Bronchial epithelial cell (primary cell): ENCODE measurements at regions not wholly inside any gene's neighbourhood (a gene's known extent, or its start where the extent isn't known, plus 50 kb on each side); places are given as distances from the start of the nearest gene placed in this dataset.

ENCODE experiments used
- DNase-seq: peaks from one replicate; pipeline ENCODE4 v3.0.0-alpha.2; 2010; ENCODE audit warnings: low read depth
- FAIRE-seq: peaks from 2 replicates; lab custom pipeline; 2011; peaks lifted over from hg19 to GRCh38; lab: Jason Lieb, UNC
- H3K27me3 ChIP-seq: 2 replicates; pipeline ENCODE4 v1.5.1; 2011; ENCODE audit warnings: low read length; ENCODE audit not compliant: control insufficient read depth, insufficient read depth
- H3K36me3 ChIP-seq: 2 replicates; pipeline ENCODE4 v1.5.1; 2011; ENCODE audit warnings: low read length; ENCODE audit not compliant: control insufficient read depth, insufficient read depth
- H3K4me3 ChIP-seq: 2 replicates; pipeline ENCODE4 v1.5.1; 2011; ENCODE audit warnings: mild to moderate bottlenecking, low read depth, low read length, control low read depth
- TF ChIP-seq, protein P1 (sequence below): IDR thresholded peaks from 2 replicates; pipeline ENCODE4 v1.5.1; 2011; ENCODE audit warnings: mild to moderate bottlenecking, moderate library complexity, low read length, control low read depth, inconsistent platforms; ENCODE audit not compliant: insufficient read depth, severe bottlenecking

DNA sequence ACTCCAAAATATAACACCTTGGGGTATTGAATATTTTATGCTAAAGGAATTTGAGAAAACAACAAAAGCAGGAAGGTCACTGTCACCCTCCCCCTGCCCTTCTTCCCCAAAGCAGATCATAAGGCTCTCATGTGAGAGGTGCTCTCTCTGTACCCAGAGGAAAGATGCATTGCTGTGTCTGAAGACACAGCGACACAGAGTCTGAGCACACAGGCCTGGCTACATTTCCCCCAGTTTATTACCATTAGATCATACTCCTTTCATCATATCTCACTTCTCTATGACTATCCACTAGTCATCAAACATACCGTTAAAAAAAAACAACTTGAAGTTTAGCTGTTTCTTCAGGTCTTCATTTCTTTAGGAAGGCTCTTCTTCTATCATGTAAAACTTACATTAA lies 127.1 kb downstream of the PPIAL4G start:
- H3K36me3 ChIP-seq: no peaks in the 10 kb centered on the region
- no peak for DNase-seq
- no peak for FAIRE-seq
- TF ChIP-seq, protein P1, sequence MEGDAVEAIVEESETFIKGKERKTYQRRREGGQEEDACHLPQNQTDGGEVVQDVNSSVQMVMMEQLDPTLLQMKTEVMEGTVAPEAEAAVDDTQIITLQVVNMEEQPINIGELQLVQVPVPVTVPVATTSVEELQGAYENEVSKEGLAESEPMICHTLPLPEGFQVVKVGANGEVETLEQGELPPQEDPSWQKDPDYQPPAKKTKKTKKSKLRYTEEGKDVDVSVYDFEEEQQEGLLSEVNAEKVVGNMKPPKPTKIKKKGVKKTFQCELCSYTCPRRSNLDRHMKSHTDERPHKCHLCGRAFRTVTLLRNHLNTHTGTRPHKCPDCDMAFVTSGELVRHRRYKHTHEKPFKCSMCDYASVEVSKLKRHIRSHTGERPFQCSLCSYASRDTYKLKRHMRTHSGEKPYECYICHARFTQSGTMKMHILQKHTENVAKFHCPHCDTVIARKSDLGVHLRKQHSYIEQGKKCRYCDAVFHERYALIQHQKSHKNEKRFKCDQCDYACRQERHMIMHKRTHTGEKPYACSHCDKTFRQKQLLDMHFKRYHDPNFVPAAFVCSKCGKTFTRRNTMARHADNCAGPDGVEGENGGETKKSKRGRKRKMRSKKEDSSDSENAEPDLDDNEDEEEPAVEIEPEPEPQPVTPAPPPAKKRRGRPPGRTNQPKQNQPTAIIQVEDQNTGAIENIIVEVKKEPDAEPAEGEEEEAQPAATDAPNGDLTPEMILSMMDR: no peak
- H3K4me3 ChIP-seq: no peak overlapping the region
- H3K27me3 ChIP-seq: peaks cover 6% of the 10 kb centered on the region

DNA sequence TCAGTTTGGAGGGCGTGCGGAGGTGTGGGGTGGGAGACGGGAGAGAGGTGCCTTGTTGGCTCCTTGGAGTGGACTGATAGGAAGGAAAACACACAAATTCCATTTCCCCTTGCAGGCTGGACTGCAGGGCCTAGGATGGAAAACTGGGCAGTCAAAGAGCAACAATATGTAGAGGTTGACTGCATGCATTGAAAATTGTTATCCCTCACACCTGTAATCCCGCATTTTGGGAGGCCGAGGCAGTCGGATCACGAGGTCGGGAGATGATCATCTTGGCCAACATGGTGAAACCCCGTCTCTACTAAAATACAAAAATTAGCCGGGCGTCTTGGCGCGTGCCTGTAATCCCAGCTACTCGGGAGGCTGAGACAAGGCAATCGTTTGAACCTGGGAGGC lies 128.2 kb downstream of the PPIAL4G start:
- FAIRE-seq: peak; percentile 36
- DNase-seq: no peak

DNA sequence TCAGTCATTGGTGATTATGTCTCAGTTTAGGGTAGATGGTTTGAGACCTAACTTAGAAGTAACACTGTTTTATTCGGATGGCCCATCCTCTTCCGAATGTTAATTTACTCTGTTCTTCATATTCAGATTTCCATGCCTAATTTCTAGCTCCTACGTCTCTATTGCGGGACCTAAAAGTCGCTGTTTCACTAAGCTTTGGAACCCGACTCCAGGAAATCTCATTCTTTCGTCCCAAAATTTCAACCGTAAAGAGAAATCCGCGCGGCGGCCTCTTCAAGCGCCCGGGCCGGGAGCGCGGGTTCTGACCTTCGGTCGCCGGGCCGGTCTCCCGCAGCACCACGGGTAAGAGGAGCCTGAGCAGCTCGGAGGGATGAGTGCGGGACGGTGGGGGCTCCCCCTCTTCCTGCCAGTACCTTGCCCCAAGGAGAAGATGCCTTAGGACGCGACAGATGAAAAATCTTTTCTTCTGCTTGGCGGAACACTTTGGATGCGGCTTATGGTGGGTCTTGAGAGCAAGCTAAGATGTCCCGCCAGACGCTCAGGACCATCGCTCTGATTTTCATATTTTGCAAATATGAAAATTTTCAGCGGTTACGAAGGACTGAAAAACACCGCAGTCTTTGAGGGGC lies 128.7 kb downstream of the PPIAL4G start:
- no peak for FAIRE-seq
- H3K4me3 ChIP-seq: no peak overlapping the region
- peaks cover 6% of the 10 kb centered on the region for H3K27me3 ChIP-seq
- DNase-seq: no peak
- TF ChIP-seq, protein P1: no peak
- H3K36me3 ChIP-seq: no peaks in the 10 kb centered on the region

More for the DNA sequence above, 128.2 kb downstream of the PPIAL4G start:
- TF ChIP-seq, protein P1: no peak
- H3K4me3 ChIP-seq: no peak overlapping the region
- H3K36me3 ChIP-seq: no peaks in the 10 kb centered on the region
- peaks cover 6% of the 10 kb centered on the region for H3K27me3 ChIP-seq

DNA sequence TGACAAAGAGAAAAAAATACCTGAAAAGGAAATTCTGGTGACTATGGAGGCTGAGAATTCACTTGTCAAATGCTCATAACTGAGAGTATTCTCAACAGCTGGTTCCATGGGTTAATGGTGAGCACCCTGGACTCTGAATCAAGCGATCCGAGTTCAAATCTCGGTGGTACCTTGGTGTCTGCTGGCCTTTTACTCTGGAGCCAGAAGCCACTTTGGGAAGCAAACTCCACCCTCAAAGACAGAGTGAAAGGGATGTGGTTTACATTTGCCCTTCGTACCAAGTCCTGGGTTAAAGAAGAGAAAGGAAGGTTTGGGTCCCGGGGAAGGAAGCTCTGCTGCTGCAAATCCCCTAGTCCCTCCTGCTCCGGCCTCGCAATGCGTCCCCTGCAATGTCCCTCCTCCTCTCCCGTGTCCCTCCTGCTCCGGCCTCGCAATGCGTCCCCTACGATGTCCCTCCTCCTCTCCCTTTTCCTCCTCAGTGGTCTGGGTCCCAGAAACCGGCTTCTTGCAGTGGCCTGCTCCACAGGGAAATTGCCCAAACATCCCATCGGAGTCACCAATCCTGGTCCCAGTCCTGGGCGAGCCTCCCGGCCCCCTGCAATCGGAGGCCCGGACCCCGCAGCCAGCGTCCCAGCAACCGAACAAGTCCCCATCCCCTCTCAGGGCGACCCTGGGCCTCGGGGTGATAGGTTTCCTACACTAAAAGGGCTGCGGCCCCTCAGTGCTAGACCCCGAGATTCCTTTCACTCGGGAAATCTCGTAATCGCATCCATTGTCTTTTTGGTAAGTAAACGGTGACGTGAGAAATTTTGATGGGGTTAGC lies 129.4 kb downstream of the PPIAL4G start:
- peaks cover 6% of the 10 kb centered on the region for H3K27me3 ChIP-seq
- no peak overlapping the region for H3K4me3 ChIP-seq
- FAIRE-seq: peak; percentile 76
- TF ChIP-seq, protein P1: no peak
- H3K36me3 ChIP-seq: no peaks in the 10 kb centered on the region
- DNase-seq: peak; percentile 83

DNA sequence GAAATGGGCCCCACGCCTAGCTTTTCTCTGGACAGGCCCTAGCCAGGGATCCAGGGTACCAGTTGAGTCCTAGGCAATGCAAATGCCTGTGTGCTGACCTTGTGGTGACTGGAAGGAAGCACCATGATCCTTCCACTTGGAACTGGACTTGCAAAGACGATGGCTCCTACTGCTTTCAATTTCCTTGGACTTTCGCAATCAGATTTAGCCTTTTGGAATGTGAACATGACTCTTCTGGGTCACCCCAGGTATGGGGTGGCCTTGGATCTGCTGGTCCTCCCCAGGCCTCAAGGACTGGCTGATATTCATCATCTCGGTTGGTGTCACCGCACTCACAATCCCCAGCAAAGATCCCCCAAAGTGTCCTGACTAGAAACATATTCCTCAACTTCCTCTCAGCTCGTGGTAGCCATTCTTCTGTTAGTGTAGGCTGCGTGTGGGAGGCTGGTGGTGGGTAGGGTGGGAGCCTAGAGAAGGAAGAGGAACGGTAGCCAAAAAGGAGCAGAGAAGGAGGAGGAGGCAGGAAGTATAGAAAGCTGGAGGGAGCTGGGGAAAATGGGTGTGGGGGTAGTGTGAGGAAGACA lies 130.5 kb downstream of the PPIAL4G start:
- no peaks in the 10 kb centered on the region for H3K36me3 ChIP-seq
- H3K27me3 ChIP-seq: peaks cover 6% of the 10 kb centered on the region
- no peak overlapping the region for H3K4me3 ChIP-seq
- TF ChIP-seq, protein P1: no peak
- DNase-seq (no peak), FAIRE-seq (no peak)
